HEK293T (cell line): ENCODE measurements at regions not wholly inside any gene's neighbourhood (a gene's known extent, or its start where the extent isn't known, plus 50 kb on each side); places are given as distances from the start of the nearest gene placed in this dataset.

ENCODE experiments used
- CTCF ChIA-PET: fragments of 350-600 bp; formaldehyde crosslinking; extraction: SDS; loops from one replicate; lab custom pipeline; 2021; ENCODE audit warnings: antibody characterized with exemption, inconsistent platforms; lab: Yijun Ruan, JAX
- POLR2A ChIA-PET: fragments of 350-600 bp; formaldehyde crosslinking; extraction: SDS; loops from one replicate; lab custom pipeline; 2020; ENCODE audit warnings: antibody characterized with exemption, inconsistent platforms; lab: Yijun Ruan, JAX
- DNase-seq: peaks from one replicate; pipeline ENCODE4 v3.0.0; 2012; ENCODE audit warnings: mixed read lengths; ENCODE audit errors: extremely low spot score
- ARNT ChIP-seq: fragments of 450-650 bp; IDR thresholded peaks from 2 replicates; pipeline ENCODE4 v1.6.1; 2017; ENCODE audit warnings: mild to moderate bottlenecking
- BHLHE40 ChIP-seq: fragments of 450-650 bp; IDR thresholded peaks from 2 replicates; pipeline ENCODE4 v1.6.1; 2016; ENCODE audit warnings: mild to moderate bottlenecking, moderate library complexity, borderline replicate concordance
- CTBP1 ChIP-seq: fragments of 450-650 bp; IDR thresholded peaks from 2 replicates; pipeline ENCODE4 v1.6.1; 2016; ENCODE audit warnings: borderline replicate concordance
- ELF4 ChIP-seq: fragments of 450-650 bp; IDR thresholded peaks from 2 replicates; pipeline ENCODE4 v1.6.1; 2017; ENCODE audit warnings: antibody characterized with exemption
- FOXA1 ChIP-seq: fragments of 450-650 bp; IDR thresholded peaks from 2 replicates; pipeline ENCODE4 v1.6.1; 2016; ENCODE audit warnings: mild to moderate bottlenecking
- FOXK2 ChIP-seq: fragments of 450-650 bp; IDR thresholded peaks from 2 replicates; pipeline ENCODE4 v1.6.1; 2016; ENCODE audit warnings: mild to moderate bottlenecking
- FOXM1 ChIP-seq: fragments of 450-650 bp; IDR thresholded peaks from 2 replicates; pipeline ENCODE4 v1.6.1; 2017; ENCODE audit warnings: mild to moderate bottlenecking, borderline replicate concordance
- HDGF ChIP-seq: fragments of 450-650 bp; IDR thresholded peaks from 2 replicates; pipeline ENCODE4 v1.6.1; 2017; ENCODE audit warnings: antibody characterized with exemption, borderline replicate concordance
- L3MBTL2 ChIP-seq: fragments of 450-650 bp; conservative IDR thresholded peaks from 2 replicates; pipeline ENCODE4 v1.6.1; 2016; ENCODE audit warnings: mild to moderate bottlenecking
- LEF1 ChIP-seq: fragments of 450-650 bp; IDR thresholded peaks from 2 replicates; pipeline ENCODE4 v1.6.1; 2017; ENCODE audit warnings: mild to moderate bottlenecking, borderline replicate concordance
- NFRKB ChIP-seq: fragments of 450-650 bp; IDR thresholded peaks from 2 replicates; pipeline ENCODE4 v1.6.1; 2016; ENCODE audit warnings: mild to moderate bottlenecking, moderate library complexity
- PKNOX1 ChIP-seq: fragments of 450-650 bp; IDR thresholded peaks from 2 replicates; pipeline ENCODE4 v1.6.1; 2016
- SP1 ChIP-seq: fragments of 450-650 bp; IDR thresholded peaks from 2 replicates; pipeline ENCODE4 v1.6.1; 2017
- SUZ12 ChIP-seq: fragments of 450-650 bp; IDR thresholded peaks from 2 replicates; pipeline ENCODE4 v1.6.1; 2016; ENCODE audit warnings: mild to moderate bottlenecking
- TARDBP ChIP-seq: fragments of 450-650 bp; IDR thresholded peaks from 2 replicates; pipeline ENCODE4 v1.6.1; 2016
- ZNF384 ChIP-seq: fragments of 450-650 bp; IDR thresholded peaks from 2 replicates; pipeline ENCODE4 v1.6.1; 2016

GRCh38 chr16:17812771-17813170, 342.0 kb upstream of the XYLT1 start:
- CTCF ChIA-PET = no interaction called here
- no peak for TF ChIP-seq L3MBTL2
- no peak for TF ChIP-seq ZNF384
- no peak for TF ChIP-seq NFRKB
- TF ChIP-seq FOXA1 = no peak
- no peak for TF ChIP-seq ELF4
- TF ChIP-seq PKNOX1 = no peak
- no peak for TF ChIP-seq LEF1
- TF ChIP-seq HDGF = no peak
- no peak for TF ChIP-seq SUZ12
- TF ChIP-seq CTBP1 = no peak
- TF ChIP-seq SP1 = no peak
- POLR2A ChIA-PET = no interaction called here
- DNase-seq = no peak

GRCh38 chr16:17804857-17805256, 334.1 kb upstream of the XYLT1 start:
- no peak for DNase-seq
- CTCF ChIA-PET = interaction anchor here (0.6 kb wide), 1 partner anchor 75 kb away, joined by 4 read pairs; no protein-coding TSS in a partner anchor
- POLR2A ChIA-PET = no interaction called here
- no peak for TF ChIP-seq FOXK2
- no peak for TF ChIP-seq TARDBP
- TF ChIP-seq NFRKB = no peak
- TF ChIP-seq CTBP1 = no peak
- no peak for TF ChIP-seq FOXA1
- TF ChIP-seq L3MBTL2 = no peak
- no peak for TF ChIP-seq ZNF384
- no peak for TF ChIP-seq SP1
- TF ChIP-seq SUZ12 = no peak
- TF ChIP-seq LEF1 = no peak
- TF ChIP-seq FOXM1 = no peak
- no peak for TF ChIP-seq ELF4
- no peak for TF ChIP-seq HDGF
- no peak for TF ChIP-seq PKNOX1

GRCh38 chr16:17803625-17804410, 333.1 kb upstream of the XYLT1 start:
- CTCF ChIA-PET = no interaction called here
- POLR2A ChIA-PET = no interaction called here
- TF ChIP-seq SUZ12 (no peak), FOXA1 (no peak), ELF4 (no peak), SP1 (no peak), BHLHE40 (no peak), PKNOX1 (no peak), FOXM1 (no peak), FOXK2 (no peak)
- no peak for DNase-seq

- TF ChIP-seq BHLHE40 = no peak
- no peak for TF ChIP-seq SP1
- no peak for TF ChIP-seq SUZ12
- no peak for TF ChIP-seq L3MBTL2
- TF ChIP-seq CTBP1 = no peak
- no peak for TF ChIP-seq PKNOX1
- TF ChIP-seq LEF1 = no peak
- TF ChIP-seq FOXA1 = no peak
- no peak for TF ChIP-seq FOXM1
- no peak for TF ChIP-seq TARDBP
- TF ChIP-seq NFRKB = no peak
- no peak for TF ChIP-seq ARNT
- TF ChIP-seq HDGF = no peak
- no peak for TF ChIP-seq ZNF384
- no peak for TF ChIP-seq ELF4
- no peak for TF ChIP-seq FOXK2
- DNase-seq = no peak
- ChIA-PET CTCF (no interaction called here), POLR2A (no interaction called here)
These were observed 331.8 kb upstream of the XYLT1 start for GRCh38 chr16:17802571-17802970.

- DNase-seq = no peak
- ChIA-PET CTCF (no interaction called here), POLR2A (no interaction called here)
- TF ChIP-seq FOXA1 = no peak
- TF ChIP-seq SUZ12 = no peak
- TF ChIP-seq ARNT = no peak
- no peak for TF ChIP-seq FOXM1
- TF ChIP-seq FOXK2 = no peak
- TF ChIP-seq BHLHE40 = no peak
- TF ChIP-seq CTBP1 = no peak
- no peak for TF ChIP-seq PKNOX1
- no peak for TF ChIP-seq TARDBP
- TF ChIP-seq ZNF384 = no peak
- no peak for TF ChIP-seq NFRKB
These were observed 330.3 kb upstream of the XYLT1 start for GRCh38 chr16:17801068-17801467.
